ENCODE measurements at regions not wholly inside any gene's neighbourhood (a gene's known extent, or its start where the extent isn't known, plus 50 kb on each side); places are given as distances from the start of the nearest gene placed in this dataset.

DNA sequence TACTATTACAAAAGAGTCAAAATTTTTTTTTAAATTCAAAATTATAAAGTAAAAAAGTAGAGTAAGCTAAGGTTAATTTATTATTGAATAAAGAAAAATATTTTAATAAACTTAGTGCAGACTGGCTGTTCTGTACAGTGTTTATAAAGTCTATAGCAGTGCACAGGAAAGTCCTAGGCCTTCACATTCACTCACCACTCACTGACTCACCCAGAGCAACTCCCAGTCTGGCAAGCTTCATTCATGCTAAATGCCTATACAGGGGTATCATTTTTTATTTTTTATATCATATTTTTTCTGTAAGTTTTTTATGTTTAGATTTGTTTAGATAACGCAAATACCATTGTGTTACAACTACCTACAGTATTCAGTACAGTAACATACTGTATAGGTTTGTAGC, 700.7 kb upstream of the GRAMD2B start:
- Histone ChIP-seq H3K4me1 (ENCODE audit: control insufficient read depth, extremely low read depth, insufficient read depth, low read length) (no peaks in the 10 kb centered on the region), H4K20me1 (replicated peaks; ENCODE audit: control insufficient read depth, extremely low read depth, insufficient read depth, low read length) (no peaks in the 10 kb centered on the region), H3K79me2 (ENCODE audit: control insufficient read depth, insufficient read depth, low read length) (no peaks in the 10 kb centered on the region), H3K27me3 (ENCODE audit: control insufficient read depth in 2 of 2, insufficient read depth in 2 of 2, low read length in 2 of 2) (no peaks in the 10 kb centered on the region), H3K4me2 (ENCODE audit: insufficient read depth, low read length) (no peak overlapping the region), H3K9me1 (replicated peaks; ENCODE audit: control insufficient read depth, extremely low read depth, insufficient read depth, low read length) (no peaks in the 10 kb centered on the region), H2AFZ (ENCODE audit: low read depth, low read length) (no peak overlapping the region), H3K36me3 (ENCODE audit: control insufficient read depth in 2 of 2, extremely low read depth in 1 of 2, insufficient read depth in 2 of 2, low read length in 2 of 2) (no peaks in the 10 kb centered on the region), H3K27ac (ENCODE audit: insufficient read depth, low read depth, low read length) (no peak overlapping the region), H3K9me3 (replicated peaks; ENCODE audit: control insufficient read depth, insufficient read depth, low read length) (no peaks in the 10 kb centered on the region), H3K9ac (replicated peaks; ENCODE audit: extremely low read depth, insufficient read depth, low read length) (no peak overlapping the region), H3K4me3 (replicated peaks in 1 of 3; ENCODE audit: insufficient read depth in 1 of 3, low read depth in 1 of 3, low read length in 3 of 3) (no peak overlapping the region)
- intact Hi-C loops (cut with micrococcal nuclease) (no loop called here), dilution Hi-C loops (cut with MboI; ENCODE audit: extremely low pct_ligation_motif_present, low sequenced_read_pairs) (no loop called here)
- POLR2A ChIA-PET, result no interaction called here
- TF ChIP-seq, protein P1, sequence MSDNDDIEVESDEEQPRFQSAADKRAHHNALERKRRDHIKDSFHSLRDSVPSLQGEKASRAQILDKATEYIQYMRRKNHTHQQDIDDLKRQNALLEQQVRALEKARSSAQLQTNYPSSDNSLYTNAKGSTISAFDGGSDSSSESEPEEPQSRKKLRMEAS (IDR thresholded peaks at IDR 0.05; ENCODE audit: insufficient read depth, insufficient read length), result no peak
- TF ChIP-seq GATA2 (IDR thresholded peaks at IDR 0.05; ENCODE audit: insufficient read depth, insufficient read length, low read depth, low read length), result no peak
- TF ChIP-seq JUN (IDR thresholded peaks at IDR 0.05; ENCODE audit: borderline replicate concordance, insufficient read depth, insufficient read length, low read depth), result no peak
- no peak for TF ChIP-seq POLR2AphosphoS5 (IDR thresholded peaks at IDR 0.05; ENCODE audit: insufficient read depth, low read depth, low read length)
- no peak for TF ChIP-seq FOS (IDR thresholded peaks at IDR 0.05; ENCODE audit: borderline replicate concordance, insufficient read depth, low read length)
- no peak for TF ChIP-seq EZH2 (IDR thresholded peaks at IDR 0.05; ENCODE audit: borderline replicate concordance, low read depth, low read length, severe bottlenecking)
- no peak for TF ChIP-seq POLR2A (IDR thresholded peaks at IDR 0.05; ENCODE audit: low read depth, low read length)
- TF ChIP-seq, protein P2, sequence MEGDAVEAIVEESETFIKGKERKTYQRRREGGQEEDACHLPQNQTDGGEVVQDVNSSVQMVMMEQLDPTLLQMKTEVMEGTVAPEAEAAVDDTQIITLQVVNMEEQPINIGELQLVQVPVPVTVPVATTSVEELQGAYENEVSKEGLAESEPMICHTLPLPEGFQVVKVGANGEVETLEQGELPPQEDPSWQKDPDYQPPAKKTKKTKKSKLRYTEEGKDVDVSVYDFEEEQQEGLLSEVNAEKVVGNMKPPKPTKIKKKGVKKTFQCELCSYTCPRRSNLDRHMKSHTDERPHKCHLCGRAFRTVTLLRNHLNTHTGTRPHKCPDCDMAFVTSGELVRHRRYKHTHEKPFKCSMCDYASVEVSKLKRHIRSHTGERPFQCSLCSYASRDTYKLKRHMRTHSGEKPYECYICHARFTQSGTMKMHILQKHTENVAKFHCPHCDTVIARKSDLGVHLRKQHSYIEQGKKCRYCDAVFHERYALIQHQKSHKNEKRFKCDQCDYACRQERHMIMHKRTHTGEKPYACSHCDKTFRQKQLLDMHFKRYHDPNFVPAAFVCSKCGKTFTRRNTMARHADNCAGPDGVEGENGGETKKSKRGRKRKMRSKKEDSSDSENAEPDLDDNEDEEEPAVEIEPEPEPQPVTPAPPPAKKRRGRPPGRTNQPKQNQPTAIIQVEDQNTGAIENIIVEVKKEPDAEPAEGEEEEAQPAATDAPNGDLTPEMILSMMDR (IDR thresholded peaks at IDR 0.05; ENCODE audit: extremely low read depth in 1 of 2, insufficient read depth in 1 of 2, low read depth in 1 of 2, low read length in 2 of 2), result no peak
- no peak for TF ChIP-seq MYC (IDR thresholded peaks at IDR 0.05; ENCODE audit: low read depth, low read length)
- no TSS peak for BruUV-seq (replicated peaks)
- FAIRE-seq (no peak), DNase-seq (ENCODE audit: low read depth, low spot score) (no peak)
- CTCF ChIA-PET, result no interaction called here

Measured in endothelial cell of umbilical vein (primary cell).